SU-DHL-6 (cell line): ENCODE measurements at regions not wholly inside any gene's neighbourhood (a gene's known extent, or its start where the extent isn't known, plus 50 kb on each side); places are given as distances from the start of the nearest gene placed in this dataset.

Experiments used
- H2AFZ ChIP-seq: fragments of 200-600 bp; sonication (generic); 2 replicates; pipeline ENCODE4 v1.6.1; 2014; ENCODE audit warnings: low read depth, mild to moderate bottlenecking, moderate library complexity, mixed read lengths, antibody characterized with exemption, low read length; ENCODE audit not compliant: severe bottlenecking
- H3F3A ChIP-seq: fragments of 200-600 bp; shearing (Covaris generic); 2 replicates; pipeline ENCODE4 v1.6.0; 2016; ENCODE audit warnings: antibody characterized with exemption, mild to moderate bottlenecking; ENCODE audit not compliant: insufficient read depth
- H3K27ac ChIP-seq: fragments of 200-600 bp; sonication (generic); 2 replicates; pipeline ENCODE4 v1.5.1; 2016; ENCODE audit warnings: low read depth, mild to moderate bottlenecking, low read length, moderate library complexity, mixed read lengths
- H3K27me3 ChIP-seq: fragments of 200-600 bp; sonication (generic), shearing (Covaris generic); 2 replicates; pipeline ENCODE4 v1.6.0; 2014; ENCODE audit warnings: mild to moderate bottlenecking, low read length
- H3K36me3 ChIP-seq: fragments of 200-600 bp; sonication (generic); 2 replicates; pipeline ENCODE4 v1.6.1; 2014; ENCODE audit warnings: mild to moderate bottlenecking, low read length, mixed read lengths
- H3K4me2 ChIP-seq: fragments of 300-600, 200-600 bp; shearing (Covaris generic), sonication (generic); 2 replicates; pipeline ENCODE4 v1.6.0; 2014; ENCODE audit warnings: low read length, low read depth, mild to moderate bottlenecking; ENCODE audit not compliant: poor library complexity, severe bottlenecking
- H3K4me3 ChIP-seq: fragments of 200-600 bp; sonication (generic); 2 replicates; pipeline ENCODE4 v1.5.1; 2014; ENCODE audit warnings: antibody characterized with exemption, low read length, mild to moderate bottlenecking, mixed read lengths; ENCODE audit not compliant: insufficient read depth, poor library complexity, severe bottlenecking
- H3K79me2 ChIP-seq: fragments of 200-600 bp; sonication (generic); 2 replicates; pipeline ENCODE4 v1.6.1; 2014; ENCODE audit warnings: mild to moderate bottlenecking, low read length, moderate library complexity; ENCODE audit not compliant: insufficient read depth
- H3K9ac ChIP-seq: fragments of 200-600 bp; sonication (generic); 2 replicates; pipeline ENCODE4 v1.7.0; 2014; ENCODE audit warnings: mild to moderate bottlenecking, low read length
- H3K9me2 ChIP-seq: fragments of 200-600 bp; sonication (generic); replicated peaks from 2 replicates; pipeline ENCODE4 v1.6.1; 2014; ENCODE audit warnings: low read length; ENCODE audit not compliant: insufficient read depth
- H3K9me3 ChIP-seq: fragments of 200-600 bp; sonication (generic); 2 replicates; pipeline ENCODE4 v1.6.1; 2014; ENCODE audit warnings: low read length, mixed read lengths; ENCODE audit not compliant: insufficient read depth
- H4K20me1 ChIP-seq: fragments of 200-600 bp; sonication (generic); 2 replicates; pipeline ENCODE4 v1.6.1; 2014; ENCODE audit warnings: low read depth, mild to moderate bottlenecking, antibody characterized with exemption, low read length, moderate library complexity, mixed read lengths
- CTCF ChIP-seq: fragments of 200-600 bp; sonication (generic); IDR thresholded peaks from one replicate; pipeline ENCODE4 v1.5.1; 2017; ENCODE audit warnings: antibody characterized with exemption, mild to moderate bottlenecking, low read length, moderate library complexity; ENCODE audit not compliant: insufficient read depth, poor library complexity, severe bottlenecking
- EZH2phosphoT487 ChIP-seq: fragments of 200-600 bp; sonication (generic), shearing (Covaris generic); conservative IDR thresholded peaks from 2 replicates; pipeline ENCODE4 v1.6.1; 2018; ENCODE audit warnings: mild to moderate bottlenecking, antibody characterized with exemption, low read length, moderate library complexity, mixed read lengths

- no peaks in the 10 kb centered on the region for H3K79me2 ChIP-seq
- no peaks in the 10 kb centered on the region for H3K36me3 ChIP-seq
- H4K20me1 ChIP-seq, result no peaks in the 10 kb centered on the region
- no peaks in the 10 kb centered on the region for H3K9me3 ChIP-seq
- H3K4me3 ChIP-seq, result no peak overlapping the region
- H3K9me2 ChIP-seq, result no peaks in the 10 kb centered on the region
- H3K27me3 ChIP-seq, result no peaks in the 10 kb centered on the region
- H2AFZ ChIP-seq, result no peak overlapping the region
- no peaks in the 10 kb centered on the region for H3F3A ChIP-seq
- TF ChIP-seq CTCF, result no peak
- no peak for TF ChIP-seq EZH2phosphoT487
- no peak overlapping the region for H3K9ac ChIP-seq
- no peak overlapping the region for H3K27ac ChIP-seq
- H3K4me2 ChIP-seq, result no peak overlapping the region
These were observed 580.4 kb upstream of the ADGRL3 start for GRCh38 chr4:60619531-60620305.

GRCh38 chr4:60637976-60638375 lies 562.1 kb upstream of the ADGRL3 start:
- no peak overlapping the region for H3K27ac ChIP-seq
- no peak for TF ChIP-seq EZH2phosphoT487
- no peak overlapping the region for H3K4me2 ChIP-seq
- no peaks in the 10 kb centered on the region for H3F3A ChIP-seq
- H3K27me3 ChIP-seq, result no peaks in the 10 kb centered on the region
- no peaks in the 10 kb centered on the region for H3K9me2 ChIP-seq
- H3K9me3 ChIP-seq, result no peaks in the 10 kb centered on the region
- no peaks in the 10 kb centered on the region for H4K20me1 ChIP-seq
- H3K79me2 ChIP-seq, result no peaks in the 10 kb centered on the region
- H3K9ac ChIP-seq, result no peak overlapping the region
- no peak overlapping the region for H2AFZ ChIP-seq
- no peaks in the 10 kb centered on the region for H3K36me3 ChIP-seq
- no peak overlapping the region for H3K4me3 ChIP-seq

GRCh38 chr4:60648774-60649173 lies 551.4 kb upstream of the ADGRL3 start:
- no peak overlapping the region for H3K4me3 ChIP-seq
- no peak overlapping the region for H2AFZ ChIP-seq
- no peaks in the 10 kb centered on the region for H3K36me3 ChIP-seq
- no peaks in the 10 kb centered on the region for H4K20me1 ChIP-seq
- H3K27ac ChIP-seq, result no peak overlapping the region
- H3K79me2 ChIP-seq, result no peaks in the 10 kb centered on the region
- no peak overlapping the region for H3K4me2 ChIP-seq
- H3K9ac ChIP-seq, result no peak overlapping the region
- no peaks in the 10 kb centered on the region for H3K9me2 ChIP-seq
- H3K9me3 ChIP-seq, result no peaks in the 10 kb centered on the region
- TF ChIP-seq CTCF (no peak), EZH2phosphoT487 (no peak)
- no peaks in the 10 kb centered on the region for H3K27me3 ChIP-seq
- no peaks in the 10 kb centered on the region for H3F3A ChIP-seq

- H4K20me1 ChIP-seq, result no peaks in the 10 kb centered on the region
- H3F3A ChIP-seq, result no peaks in the 10 kb centered on the region
- no peak overlapping the region for H3K27ac ChIP-seq
- no peaks in the 10 kb centered on the region for H3K9me3 ChIP-seq
- TF ChIP-seq CTCF (no peak), EZH2phosphoT487 (no peak)
- no peak overlapping the region for H2AFZ ChIP-seq
- H3K9ac ChIP-seq, result no peak overlapping the region
- H3K4me3 ChIP-seq, result no peak overlapping the region
- no peaks in the 10 kb centered on the region for H3K36me3 ChIP-seq
- H3K27me3 ChIP-seq, result no peaks in the 10 kb centered on the region
- H3K4me2 ChIP-seq, result no peak overlapping the region
- H3K79me2 ChIP-seq, result no peaks in the 10 kb centered on the region
- no peaks in the 10 kb centered on the region for H3K9me2 ChIP-seq
These were observed 547.2 kb upstream of the ADGRL3 start for GRCh38 chr4:60652933-60653332.
